Kidney tubule cell (primary cell): ENCODE measurements at regions not wholly inside any gene's neighbourhood (a gene's known extent, or its start where the extent isn't known, plus 50 kb on each side); places are given as distances from the start of the nearest gene placed in this dataset.
"Not testable (repeated sequence)": the region's sequence is repeated elsewhere in the genome, so short reads cannot be mapped to it uniquely, and the experiment has no call there.

ENCODE experiments used
- DNase-seq: peaks from one replicate; pipeline ENCODE4 v3.0.0-alpha.2; 2018; ENCODE audit warnings: low spot score

DNA sequence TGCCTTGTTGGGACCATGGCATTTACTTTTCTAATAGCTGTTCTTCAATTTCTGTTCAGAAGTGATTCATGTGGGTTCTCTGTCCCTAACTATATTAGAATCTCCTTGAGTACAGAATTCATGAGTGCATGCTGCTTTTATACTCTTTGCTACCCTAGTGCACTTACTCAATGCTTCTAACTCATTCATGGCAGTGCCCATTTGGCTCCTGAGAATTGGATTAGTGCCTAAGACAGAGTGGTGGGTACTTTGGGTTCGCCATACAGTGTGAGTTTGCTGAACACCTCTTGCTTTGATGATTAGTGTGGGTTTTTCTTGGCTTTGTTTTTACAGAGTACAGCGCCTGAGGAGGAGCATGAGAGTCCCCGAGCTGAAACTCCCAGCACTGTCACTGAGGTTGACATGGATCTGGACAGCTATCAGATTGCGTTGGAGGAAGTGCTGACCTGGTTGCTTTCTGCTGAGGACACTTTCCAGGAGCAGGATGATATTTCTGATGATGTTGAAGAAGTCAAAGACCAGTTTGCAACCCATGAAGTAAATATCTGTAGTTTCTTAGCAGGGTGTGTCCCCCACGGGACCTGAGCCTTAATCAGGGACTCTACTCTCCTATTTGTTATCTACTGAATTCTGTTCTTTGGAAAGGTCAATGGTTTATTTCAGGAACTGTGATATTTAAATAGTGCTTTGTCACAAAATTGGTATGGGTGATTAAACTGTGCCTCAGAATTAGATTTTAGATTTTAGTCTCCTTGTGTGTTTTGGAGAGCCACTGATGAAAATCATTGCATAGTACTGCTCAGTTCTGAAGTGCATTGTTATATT lies 150.7 kb downstream of the UTRN start:
- no peak for DNase-seq

DNA sequence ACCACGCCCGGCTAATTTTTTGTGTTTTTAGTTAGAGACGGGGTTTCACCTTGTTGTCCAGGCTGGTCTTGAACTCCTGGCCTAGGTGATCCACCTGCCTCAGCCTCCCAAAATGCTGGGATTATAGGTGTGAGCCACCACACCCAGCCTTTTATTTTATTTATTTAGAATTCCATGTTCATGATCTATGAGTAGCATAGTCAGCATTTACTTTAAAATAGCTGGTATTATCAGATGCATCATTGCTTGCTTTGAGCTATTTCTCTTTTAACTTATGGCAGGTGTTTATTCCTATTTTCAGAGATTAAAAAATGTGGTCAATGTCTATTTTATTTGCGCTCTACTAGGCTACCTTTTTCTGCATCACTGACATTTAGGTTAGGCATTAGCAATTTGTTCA lies 152.0 kb downstream of the UTRN start:
- DNase-seq: no peak

DNA sequence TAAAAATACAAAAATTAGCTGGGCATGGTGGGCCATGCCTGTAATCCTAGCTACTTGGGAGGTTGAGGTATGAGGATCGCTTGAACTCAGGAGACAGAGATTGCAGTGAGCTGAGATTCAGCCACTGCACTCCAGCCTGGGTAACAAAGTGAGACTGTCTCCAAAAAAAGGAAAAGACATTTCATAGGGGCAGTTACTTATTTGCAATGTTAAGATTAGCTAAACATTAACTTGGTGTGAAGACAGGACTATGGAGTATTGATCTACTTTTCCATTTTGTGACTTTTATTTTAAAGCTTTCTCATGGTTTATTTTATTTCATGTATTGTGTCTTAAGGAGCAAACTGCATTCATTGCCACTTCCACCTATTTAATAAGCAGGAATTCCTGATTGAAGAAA lies 153.0 kb downstream of the UTRN start:
- no peak for DNase-seq

DNA sequence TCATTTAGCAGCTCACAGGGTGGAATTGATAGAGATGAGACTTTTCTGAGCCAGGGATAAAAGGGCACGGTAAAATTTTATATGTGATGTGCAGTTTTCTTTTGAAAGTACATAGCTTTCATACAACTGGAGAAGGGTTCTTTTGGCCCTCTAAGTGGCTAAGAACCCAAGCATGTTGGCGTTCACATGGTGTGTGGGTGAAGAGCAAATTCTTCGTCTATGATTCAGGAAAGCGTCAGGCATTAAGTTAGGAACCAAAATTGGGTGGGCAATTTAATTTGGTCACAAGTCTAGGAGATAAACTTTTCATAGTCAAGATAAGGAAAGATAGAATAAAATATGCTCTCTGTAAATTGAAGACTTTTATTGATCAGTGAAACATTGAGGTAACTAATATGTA lies 153.9 kb downstream of the UTRN start:
- DNase-seq: no peak

DNA sequence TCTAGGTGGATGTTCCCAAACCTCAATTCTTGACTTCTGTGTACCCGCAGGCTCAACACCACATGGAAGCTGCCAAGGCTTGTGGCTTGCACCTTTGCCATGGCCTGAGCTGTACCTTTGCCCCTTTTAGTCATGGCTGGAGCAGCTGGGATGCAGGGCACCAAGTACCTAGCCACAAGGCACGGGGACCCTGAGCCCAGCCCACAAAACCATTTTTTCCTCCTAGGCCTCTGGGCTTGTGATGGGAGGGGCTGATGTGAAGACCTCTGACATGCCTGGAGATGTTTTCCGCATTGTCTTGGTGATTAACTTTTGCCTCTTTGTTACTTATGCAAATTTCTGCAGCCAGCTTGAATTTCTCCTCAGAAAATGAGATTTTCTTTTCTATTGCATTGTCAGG lies 156.7 kb downstream of the UTRN start:
- DNase-seq: not testable (repeated sequence)

DNA sequence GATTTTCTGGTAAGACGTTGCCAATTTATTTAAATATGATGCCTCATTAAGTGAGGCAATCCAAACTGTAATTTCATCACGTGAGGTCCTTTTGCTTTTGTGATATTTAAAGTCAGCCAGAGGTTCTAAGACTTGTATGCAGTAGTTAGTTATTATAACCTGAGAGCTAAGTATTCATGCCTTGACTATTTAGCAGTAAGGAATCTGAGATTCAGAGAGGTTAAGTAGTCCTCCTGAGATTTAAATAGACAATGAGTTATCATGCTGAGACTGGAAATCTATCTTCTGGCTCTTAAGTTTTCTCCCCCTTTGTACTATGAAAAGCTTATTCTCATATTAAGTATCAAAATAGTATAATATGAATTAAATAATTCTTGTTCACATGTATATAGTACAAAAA lies 158.0 kb downstream of the UTRN start:
- peak; percentile 19 for DNase-seq

DNA sequence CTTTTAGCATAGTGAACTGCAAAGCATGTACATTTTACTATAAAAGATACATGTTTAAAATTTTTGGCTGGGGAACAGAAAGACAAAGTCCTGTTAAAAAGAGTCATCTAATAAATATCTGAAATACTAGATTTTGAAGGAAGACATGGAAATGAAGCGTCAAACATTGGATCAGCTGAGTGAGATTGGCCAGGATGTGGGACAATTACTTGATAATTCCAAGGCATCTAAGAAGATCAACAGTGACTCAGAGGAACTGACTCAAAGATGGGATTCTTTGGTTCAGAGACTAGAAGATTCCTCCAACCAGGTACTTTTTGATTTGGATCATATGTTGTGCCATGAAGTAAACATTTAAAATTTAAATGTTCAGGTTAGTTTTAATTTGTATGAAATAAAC lies 162.3 kb downstream of the UTRN start:
- DNase-seq: peak; percentile 57

DNA sequence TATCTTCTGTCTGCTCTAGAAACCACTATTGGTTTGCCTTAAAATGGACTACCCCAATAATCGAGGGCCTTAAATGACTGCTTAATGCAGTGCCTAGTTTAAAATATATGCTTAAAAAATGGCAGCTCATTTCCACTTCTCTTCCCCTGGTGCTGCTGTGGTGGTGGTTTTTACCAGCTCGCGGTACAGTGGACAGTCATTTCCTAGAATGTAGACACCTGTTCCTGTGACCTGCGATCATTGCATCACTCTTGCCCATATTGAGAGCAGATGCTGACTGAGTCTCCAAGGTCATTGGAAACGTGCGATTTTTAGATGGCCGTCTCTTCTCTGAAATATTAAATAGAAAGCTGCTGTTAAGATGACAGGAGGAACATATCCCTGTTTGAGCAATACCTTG lies 164.1 kb downstream of the UTRN start:
- no peak for DNase-seq

DNA sequence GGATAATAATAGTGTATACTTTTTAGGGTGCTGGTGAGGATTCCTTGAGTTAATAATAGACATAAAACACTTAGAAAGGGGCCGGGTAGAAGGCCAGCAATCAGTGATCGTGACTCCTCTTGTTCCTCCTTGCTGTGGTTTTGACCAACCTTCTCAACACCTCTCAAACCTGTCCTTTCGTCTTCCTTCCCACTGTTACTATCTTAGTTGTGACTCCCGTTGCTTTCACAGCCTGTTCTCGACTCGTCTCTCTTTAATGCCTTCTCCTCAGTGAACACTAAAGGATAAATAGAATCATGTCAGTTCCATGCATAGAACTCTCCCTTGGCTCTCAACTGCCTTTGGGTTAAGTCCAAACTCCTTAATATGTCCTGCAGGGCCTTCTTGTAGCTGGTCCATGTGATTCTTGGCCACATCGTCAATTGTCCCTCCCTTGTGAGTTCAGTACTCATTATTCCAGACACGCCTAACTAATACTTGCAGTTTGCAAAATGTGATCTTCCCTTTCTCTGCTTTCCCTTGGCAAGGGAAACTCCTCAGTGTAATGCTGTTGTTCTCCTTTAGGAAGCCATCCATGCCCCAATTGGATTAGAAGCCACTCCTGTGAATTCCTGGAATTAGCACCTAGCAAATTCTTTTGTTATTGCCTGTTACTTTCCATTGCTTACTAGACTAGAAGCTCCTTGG lies 164.9 kb downstream of the UTRN start:
- no peak for DNase-seq

DNA sequence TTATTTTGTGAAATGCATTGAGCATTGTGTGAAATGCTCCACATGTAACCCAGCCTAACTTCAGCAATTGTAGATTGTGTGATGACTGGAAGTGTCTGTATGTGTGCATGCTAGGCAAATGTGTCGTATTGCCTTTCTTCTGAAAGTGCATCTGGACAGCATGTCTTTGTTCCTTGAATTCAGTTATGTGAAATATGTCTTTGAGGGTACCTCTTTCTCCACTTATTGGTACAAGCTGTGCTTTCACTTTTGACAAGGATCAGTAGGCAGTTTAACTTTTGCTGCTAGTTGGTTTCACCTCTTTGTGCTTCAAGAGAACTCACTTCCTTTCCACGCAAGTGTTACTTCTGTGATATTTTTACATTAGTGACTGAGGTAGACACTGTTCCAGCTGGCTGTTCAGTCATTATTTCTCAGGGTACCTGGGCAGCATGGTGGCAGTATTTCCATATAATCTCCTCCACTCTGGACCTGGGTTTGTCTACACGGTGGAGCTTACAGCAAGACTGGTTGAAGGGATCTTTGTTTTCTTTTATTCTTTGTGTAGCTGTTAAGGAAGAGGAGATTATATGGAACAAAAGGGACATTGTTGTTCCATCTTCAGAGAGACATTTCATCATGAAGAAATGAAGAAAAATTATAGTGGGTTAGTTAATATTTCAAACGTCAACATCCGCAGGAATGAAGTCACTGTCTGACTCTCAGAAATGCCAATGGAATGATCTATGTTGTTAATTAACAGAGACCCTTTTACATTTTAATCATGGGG lies 175.4 kb downstream of the UTRN start:
- DNase-seq: no peak

DNA sequence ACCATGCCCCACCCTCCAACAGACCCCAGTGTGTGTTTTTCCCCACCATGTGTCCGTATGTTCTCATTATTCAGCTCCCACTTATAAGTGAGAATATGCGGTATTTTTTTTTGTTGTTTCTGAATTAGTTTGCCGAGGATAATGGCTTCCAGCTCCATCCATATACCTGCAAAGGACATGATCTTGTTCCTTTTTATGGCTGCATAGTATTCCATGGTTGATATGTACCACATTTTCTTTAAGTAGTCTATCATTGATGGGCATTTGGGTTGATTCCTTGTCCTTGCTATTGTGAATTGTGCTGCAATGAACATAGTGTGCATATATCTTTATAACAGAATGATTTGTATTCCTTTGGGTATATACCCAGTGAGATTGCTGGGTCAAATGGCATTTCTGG lies 176.9 kb downstream of the UTRN start:
- no peak for DNase-seq

DNA sequence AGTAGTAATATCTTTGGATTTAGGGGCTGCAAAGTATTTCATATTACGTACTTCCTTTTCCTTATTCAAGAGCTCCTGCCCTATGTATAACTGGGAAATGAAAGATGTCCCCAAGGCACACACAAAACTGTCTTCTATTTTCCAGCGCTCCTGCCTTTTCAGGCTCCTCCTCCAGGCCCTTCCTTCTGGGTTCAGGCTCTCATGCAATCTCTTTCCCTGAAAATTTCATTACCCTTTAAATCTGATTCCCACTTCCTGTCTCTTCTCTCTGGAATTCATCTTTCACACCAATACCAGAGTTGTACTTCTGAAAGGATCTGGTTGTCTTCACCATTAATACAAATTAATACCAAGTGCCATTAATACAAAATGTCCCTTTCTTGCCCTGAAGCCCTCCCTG lies 181.6 kb downstream of the UTRN start:
- no peak for DNase-seq

DNA sequence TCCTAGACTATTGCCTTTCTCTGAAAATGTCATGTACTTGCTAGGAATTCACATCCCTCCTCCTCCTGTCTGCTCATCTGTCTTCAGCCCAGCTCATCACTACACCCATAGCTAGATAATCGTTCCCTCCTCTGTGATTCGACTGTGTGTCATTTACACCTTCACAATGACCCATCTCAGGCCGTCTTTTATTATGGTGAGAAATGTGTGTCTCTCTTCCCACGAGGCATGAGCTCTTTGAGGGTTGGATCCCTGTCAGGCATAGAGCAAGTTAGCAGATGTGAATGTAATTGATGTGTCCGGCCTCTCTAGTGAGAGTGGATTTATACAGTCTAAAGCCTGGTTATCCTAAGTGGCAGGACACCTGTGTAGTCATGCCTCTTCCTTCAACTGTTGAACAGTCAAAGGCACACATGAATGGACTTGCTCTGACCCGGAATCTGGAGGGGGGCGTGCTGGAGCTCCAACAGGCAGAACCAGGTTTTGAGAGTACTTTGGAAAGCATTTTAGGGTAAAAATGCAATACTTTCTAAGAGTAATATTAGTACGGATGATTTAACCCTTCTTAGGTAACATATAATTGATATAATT lies 182.1 kb downstream of the UTRN start:
- DNase-seq: no peak

DNA sequence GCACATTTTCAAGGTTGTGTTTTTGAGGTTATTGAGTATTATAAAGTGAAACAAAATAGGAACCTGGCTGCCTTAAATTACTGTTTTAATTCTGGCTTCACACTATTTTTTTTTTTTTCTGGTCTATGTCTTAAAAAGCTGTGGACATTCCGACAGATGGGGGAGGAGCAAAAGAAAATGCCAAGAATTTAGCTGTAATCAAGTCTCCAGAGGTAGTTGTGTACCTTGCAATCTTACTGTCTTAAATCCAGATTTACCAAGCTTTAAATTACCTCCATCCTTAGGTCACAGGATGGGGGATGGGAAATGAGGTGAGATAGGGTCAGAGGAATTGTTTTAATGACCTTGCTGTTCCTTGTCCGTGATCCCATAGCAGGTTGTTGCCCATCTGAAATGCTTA lies 182.8 kb downstream of the UTRN start:
- no peak for DNase-seq

DNA sequence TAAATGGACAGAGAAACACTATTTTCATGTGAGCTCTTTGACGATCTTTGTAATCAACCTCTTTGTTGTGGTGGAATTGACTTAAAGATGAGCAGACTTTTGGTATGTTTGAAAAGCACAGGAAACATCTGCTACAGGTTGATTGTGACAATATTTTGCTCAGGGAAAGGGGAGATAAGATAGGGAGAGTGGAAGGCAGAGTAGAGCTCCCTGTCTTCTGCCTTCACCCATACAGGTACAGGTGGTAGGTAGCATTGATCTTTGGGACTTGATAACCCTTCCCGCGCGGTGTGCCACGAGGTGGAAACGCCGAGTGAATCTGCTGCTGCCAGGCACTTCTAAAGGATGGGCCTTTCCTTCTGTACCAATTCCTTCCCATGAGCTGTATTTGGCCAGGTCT lies 183.6 kb downstream of the UTRN start:
- DNase-seq: no peak

DNA sequence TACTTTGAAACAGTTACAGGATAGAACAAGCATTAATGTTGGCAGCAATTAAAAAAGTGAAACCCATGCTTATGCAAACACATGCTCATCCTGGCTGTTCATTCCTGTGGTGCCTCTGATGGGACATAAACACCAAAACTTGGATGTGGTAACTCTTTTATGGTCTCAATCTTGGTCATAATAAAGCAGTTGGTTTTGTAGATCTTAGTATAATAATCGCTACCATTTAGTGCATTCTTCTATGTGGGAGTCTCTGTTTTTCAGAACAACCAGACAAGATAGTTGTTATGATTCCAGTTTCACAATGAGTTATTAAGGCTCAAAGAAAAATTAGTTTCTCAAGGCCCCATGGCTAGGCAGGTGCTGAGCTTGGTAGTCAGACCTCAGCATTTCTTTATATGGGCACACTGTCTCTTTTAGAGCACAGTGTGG lies 184.0 kb downstream of the UTRN start:
- DNase-seq: no peak

DNA sequence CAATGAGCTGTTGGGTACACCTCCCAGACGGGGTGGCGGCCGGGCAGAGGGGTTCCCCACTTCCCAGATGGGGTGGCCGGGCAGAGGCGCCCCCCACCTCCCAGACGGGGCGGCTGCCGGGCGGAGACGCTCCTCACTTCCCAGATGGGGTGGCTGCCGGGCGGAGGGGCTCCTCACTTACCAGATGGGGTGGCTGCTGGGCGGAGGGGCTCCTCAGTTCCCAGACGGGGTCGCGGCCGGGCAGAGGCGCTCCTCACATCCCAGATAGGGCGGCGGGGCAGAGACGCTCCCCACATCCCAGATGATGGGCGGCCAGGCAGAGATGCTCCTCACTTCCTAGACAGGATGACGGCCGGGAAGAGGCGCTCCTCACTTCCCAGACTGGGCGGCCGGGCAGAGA lies 185.1 kb downstream of the UTRN start:
- DNase-seq: not testable (repeated sequence)

DNA sequence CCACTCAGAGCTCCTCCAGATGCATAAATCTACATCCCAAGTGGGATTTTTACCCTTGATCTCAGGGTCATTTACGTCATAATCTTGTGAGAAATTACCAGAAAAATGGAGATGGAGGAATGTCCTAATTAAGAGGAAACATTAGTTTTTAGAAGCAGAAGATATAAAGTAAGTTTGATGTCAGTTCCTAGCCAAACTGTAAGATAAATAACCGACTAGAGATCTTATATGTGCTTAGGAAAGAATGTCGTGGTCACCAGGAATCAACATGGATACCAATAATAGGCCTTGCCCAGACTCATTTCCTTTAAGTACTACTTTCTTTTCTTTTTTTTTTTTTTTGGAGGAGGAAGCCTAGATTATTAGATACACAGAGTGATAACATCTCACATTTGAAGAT lies 186.9 kb downstream of the UTRN start:
- DNase-seq: no peak

DNA sequence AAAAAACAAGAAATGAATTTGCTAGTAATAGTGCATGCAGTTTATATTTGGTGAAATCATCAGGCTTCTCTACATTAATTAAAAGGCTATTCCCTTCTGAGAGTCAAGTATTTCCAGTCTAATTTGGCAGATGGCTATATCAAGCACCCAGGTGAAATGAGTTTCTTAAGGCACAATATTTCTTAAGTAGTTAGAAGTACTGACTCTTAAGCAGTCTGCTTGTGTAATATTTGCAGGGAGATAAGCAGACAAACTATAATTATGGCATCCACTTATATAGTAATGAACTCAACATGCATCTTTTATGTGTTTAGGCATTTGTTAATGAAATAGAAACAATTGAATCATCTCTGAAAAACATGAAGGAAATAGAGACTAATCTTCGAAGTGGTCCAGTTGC lies 189.2 kb downstream of the UTRN start:
- DNase-seq: no peak

DNA sequence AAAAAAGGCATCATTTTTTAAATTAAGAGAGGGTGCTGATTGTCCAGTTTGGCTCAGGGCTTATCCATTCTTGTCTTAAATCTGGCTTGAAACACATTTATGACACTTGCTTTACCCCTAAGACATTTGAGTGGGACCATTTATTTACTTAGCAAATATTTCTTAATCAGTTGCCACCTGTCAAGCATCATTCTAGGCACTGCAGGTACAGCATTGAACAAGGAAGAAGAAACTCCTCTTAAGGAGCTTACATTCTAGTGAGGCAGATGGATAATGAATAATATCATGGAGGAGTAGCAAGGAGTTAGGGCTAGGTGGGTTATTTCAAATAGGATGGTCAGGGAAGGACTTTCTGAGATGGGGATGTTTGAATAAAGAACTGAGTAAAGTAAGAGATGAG lies 189.8 kb downstream of the UTRN start:
- no peak for DNase-seq

DNA sequence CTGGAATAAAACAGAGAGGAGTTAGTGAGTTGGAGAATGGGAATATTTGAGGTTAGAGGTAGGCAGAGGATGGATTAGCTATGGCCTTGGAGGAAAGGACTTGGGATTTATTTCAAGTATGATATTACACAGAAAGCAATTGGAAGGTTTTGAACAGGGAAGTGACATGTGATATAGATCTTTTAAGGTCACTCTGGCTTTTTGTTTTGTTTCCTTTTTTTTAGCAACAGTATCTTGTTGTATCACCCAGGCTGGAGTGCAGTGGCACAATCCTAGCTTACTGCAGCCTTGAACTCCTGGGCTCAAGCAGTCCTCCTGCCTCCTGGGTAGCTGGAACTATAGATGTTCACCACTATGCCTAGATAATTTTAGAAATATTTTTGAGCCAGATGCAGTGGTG lies 190.3 kb downstream of the UTRN start:
- DNase-seq: no peak

DNA sequence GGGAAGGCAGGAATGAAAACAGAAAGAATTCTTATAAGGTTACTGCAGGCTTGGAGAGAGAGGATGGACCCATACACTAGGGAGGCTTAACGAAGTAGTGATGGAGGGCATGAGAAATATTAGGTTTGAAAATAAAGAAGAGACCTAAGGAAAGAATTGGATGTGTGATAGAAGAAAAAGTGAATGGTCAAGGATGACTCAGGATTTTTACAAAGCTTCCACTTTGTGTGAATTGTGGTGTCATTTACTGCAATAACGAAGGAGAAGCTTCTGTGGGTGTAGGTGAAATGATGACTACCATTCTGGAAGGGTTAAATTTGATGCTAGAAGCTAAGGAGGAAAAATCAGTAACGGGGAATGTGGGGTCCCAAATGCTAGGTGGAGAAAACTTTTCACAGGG lies 191.2 kb downstream of the UTRN start:
- no peak for DNase-seq

DNA sequence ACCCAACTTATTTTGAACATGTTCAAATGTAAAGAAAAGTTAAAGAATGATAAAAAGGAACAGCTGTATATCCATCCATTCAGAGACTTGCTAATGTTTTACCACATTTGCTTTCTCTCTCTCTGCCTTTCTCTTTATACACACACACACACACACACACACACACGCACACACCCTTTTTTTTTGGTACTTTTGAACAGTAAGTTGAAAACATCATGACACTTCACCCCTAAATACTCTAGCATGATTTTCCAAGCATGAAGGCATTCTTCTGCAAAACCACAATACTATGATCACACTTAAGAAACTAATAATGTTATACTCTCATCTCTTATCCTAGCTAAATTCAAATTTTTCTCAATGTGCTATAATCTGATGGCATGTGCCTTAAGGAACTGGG lies 192.3 kb downstream of the UTRN start:
- peak; percentile 16 for DNase-seq
